BLaER1 (cell line): ENCODE measurements at regions not wholly inside any gene's neighbourhood (a gene's known extent, or its start where the extent isn't known, plus 50 kb on each side); places are given as distances from the start of the nearest gene placed in this dataset.

ENCODE experiments used
- H3K27ac ChIP-seq: shearing (Covaris generic); formaldehyde crosslinking; 2 replicates; pipeline ENCODE4 v1.8.1; 2022
- H3K27me3 ChIP-seq: shearing (Covaris generic); formaldehyde crosslinking; 2 replicates; pipeline ENCODE4 v1.8.1; 2022
- H3K36me3 ChIP-seq: shearing (Covaris generic); formaldehyde crosslinking; 2 replicates; pipeline ENCODE4 v1.8.1; 2022
- H3K4me1 ChIP-seq: shearing (Covaris generic); formaldehyde crosslinking; 2 replicates; pipeline ENCODE4 v1.8.1; 2022
- H3K4me2 ChIP-seq: shearing (Covaris generic); formaldehyde crosslinking; 2 replicates; pipeline ENCODE4 v1.8.1; 2022
- H3K4me3 ChIP-seq: shearing (Covaris generic); formaldehyde crosslinking; 2 replicates; pipeline ENCODE4 v1.8.1; 2022
- H3K9ac ChIP-seq: shearing (Covaris generic); formaldehyde crosslinking; 2 replicates; pipeline ENCODE4 v1.8.1; 2022
- H3K9me3 ChIP-seq: shearing (Covaris generic); formaldehyde crosslinking; 2 replicates; pipeline ENCODE4 v1.8.1; 2022
- H4K20me1 ChIP-seq: shearing (Covaris generic); formaldehyde crosslinking; 2 replicates; pipeline ENCODE4 v1.8.1; 2022
- Cebpa-rat ChIP-seq: shearing (Covaris generic); IDR thresholded peaks from 2 replicates; pipeline ENCODE4 v1.8.1; 2022

DNA sequence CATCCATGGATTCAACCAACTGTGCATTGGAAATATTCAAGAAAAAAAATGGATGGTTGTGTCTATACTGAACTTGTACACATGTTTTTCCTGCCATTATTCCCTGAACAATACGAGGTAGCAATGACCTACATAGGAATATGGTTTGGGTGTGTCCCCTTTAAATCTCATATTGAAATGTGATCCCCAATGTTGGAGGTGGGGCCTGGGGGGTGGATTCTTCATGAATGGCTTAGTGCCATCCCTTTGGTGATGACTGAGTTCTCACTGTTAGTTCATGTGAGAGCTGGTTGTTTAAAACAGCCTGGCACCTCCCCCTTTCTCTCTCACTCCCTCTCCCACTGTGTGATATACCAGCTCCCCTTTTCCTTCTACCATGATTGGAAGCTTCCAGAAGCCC, 139.8 kb upstream of the BACH2 start:
- TF ChIP-seq Cebpa-rat, result no peak
- no peak overlapping the region for H3K9ac ChIP-seq
- H3K4me2 ChIP-seq, result no peak overlapping the region

GRCh38 chr6:90435207-90435899, 138.7 kb upstream of the BACH2 start:
- no peak for TF ChIP-seq Cebpa-rat
- no peak overlapping the region for H3K27ac ChIP-seq

More for the DNA sequence above, 139.8 kb upstream of the BACH2 start:
- Histone ChIP-seq H3K36me3 (no peaks in the 10 kb centered on the region), H3K9me3 (peaks cover 16% of the 10 kb centered on the region), H4K20me1 (no peaks in the 10 kb centered on the region), H3K27ac (no peak overlapping the region), H3K4me3 (no peak overlapping the region), H3K27me3 (no peaks in the 10 kb centered on the region), H3K4me1 (no peaks in the 10 kb centered on the region)

DNA sequence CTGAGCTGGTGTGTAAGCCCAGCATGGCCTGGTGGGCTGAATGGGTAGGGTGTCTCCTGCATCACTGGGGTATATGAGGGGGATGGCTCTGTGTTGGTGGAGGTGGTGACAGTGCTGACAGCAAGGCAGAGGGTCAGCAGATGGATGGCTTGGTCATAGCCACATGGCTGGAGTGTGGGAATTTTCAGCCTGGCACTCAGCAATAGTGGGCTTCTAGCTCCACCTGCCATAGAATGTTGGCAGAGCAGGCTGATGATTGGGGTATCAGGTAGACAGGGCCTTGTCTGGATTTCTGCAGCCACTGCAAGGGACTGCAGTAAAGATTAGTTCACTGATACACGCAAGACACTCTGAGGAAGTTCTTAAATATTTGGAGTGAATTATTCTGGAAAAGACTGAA, 137.5 kb upstream of the BACH2 start:
- H3K4me3 ChIP-seq, result no peak overlapping the region
- TF ChIP-seq Cebpa-rat, result no peak
- H3K4me2 ChIP-seq, result no peak overlapping the region
- peaks cover 25% of the 10 kb centered on the region for H3K9me3 ChIP-seq
- H3K36me3 ChIP-seq, result no peaks in the 10 kb centered on the region
- no peaks in the 10 kb centered on the region for H3K27me3 ChIP-seq
- no peaks in the 10 kb centered on the region for H4K20me1 ChIP-seq
- no peak overlapping the region for H3K9ac ChIP-seq
- H3K4me1 ChIP-seq, result no peaks in the 10 kb centered on the region
- H3K27ac ChIP-seq, result no peak overlapping the region

More at GRCh38 chr6:90435207-90435899, 138.7 kb upstream of the BACH2 start:
- Histone ChIP-seq H3K4me2 (no peak overlapping the region), H3K4me3 (no peak overlapping the region), H3K36me3 (no peaks in the 10 kb centered on the region), H3K4me1 (no peaks in the 10 kb centered on the region), H3K27me3 (no peaks in the 10 kb centered on the region), H4K20me1 (no peaks in the 10 kb centered on the region), H3K9me3 (peaks cover 16% of the 10 kb centered on the region), H3K9ac (no peak overlapping the region)

DNA sequence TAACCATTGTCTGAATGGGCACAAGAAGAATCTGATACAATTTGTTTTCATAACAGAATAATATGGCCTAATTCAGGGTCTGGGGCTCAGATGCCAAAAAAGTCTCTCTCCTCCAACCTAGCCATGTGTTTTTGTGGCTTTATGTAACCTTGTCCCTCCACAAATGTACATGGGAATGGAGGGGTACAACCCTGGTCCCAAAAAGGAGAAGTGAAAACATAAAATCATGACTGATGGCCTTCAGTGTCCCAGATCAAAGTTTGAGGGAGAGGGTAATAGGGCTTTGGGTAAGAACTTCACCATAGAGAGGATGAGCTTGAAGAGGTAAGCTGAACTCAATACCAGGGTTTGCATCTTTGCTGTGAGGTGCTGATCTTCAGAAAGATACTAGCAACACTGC, 136.3 kb upstream of the BACH2 start:
- Histone ChIP-seq H3K4me2 (no peak overlapping the region), H3K9ac (no peak overlapping the region), H4K20me1 (no peaks in the 10 kb centered on the region), H3K4me1 (no peaks in the 10 kb centered on the region), H3K27ac (no peak overlapping the region), H3K36me3 (no peaks in the 10 kb centered on the region), H3K9me3 (peaks cover 25% of the 10 kb centered on the region), H3K4me3 (no peak overlapping the region), H3K27me3 (no peaks in the 10 kb centered on the region)
- TF ChIP-seq Cebpa-rat, result no peak

DNA sequence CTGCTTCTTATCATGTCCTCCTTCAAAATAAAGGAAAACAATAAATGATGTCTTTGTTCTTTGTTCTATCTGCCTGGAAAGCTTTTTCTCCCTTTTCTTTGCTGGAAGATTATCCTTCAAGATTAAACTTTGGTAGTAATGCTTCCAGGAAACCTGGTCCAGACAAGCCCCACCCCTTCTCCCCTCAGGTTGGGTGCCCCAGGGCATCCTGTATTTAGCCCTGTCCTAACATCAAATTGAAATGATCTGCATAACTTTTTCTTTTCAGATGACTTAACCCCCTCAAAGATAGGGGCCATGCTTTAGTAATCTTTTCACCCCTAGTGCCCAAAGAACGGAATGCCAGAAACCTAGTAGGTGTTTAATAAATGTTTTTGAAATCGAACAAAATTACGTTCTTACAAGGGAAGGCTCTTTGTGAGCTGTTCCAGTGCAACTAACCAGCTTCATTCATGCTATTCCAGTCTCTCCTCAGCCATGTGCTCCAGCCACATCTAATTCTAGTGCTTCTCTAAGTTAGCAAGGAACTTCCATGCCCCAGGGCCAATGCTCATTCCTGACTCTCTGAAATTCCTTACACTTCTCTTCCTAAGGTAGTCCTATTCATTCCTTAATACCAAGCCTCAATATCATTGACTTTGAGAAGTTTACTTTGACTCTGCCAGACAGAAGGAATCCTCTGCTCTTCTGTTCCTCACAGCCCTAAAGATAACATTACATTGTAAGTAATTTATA, 135.6 kb upstream of the BACH2 start:
- no peaks in the 10 kb centered on the region for H4K20me1 ChIP-seq
- H3K36me3 ChIP-seq, result no peaks in the 10 kb centered on the region
- no peak overlapping the region for H3K27ac ChIP-seq
- H3K27me3 ChIP-seq, result no peaks in the 10 kb centered on the region
- no peak overlapping the region for H3K9ac ChIP-seq
- no peak for TF ChIP-seq Cebpa-rat
- H3K9me3 ChIP-seq, result peaks cover 25% of the 10 kb centered on the region
- no peak overlapping the region for H3K4me3 ChIP-seq
- H3K4me2 ChIP-seq, result no peak overlapping the region
- H3K4me1 ChIP-seq, result no peaks in the 10 kb centered on the region

GRCh38 chr6:90431576-90431975, 134.9 kb upstream of the BACH2 start:
- Histone ChIP-seq H3K9me3 (peaks cover 25% of the 10 kb centered on the region), H3K4me1 (no peaks in the 10 kb centered on the region), H3K9ac (no peak overlapping the region), H3K27ac (no peak overlapping the region), H4K20me1 (no peaks in the 10 kb centered on the region), H3K4me3 (no peak overlapping the region), H3K36me3 (no peaks in the 10 kb centered on the region), H3K27me3 (no peaks in the 10 kb centered on the region), H3K4me2 (no peak overlapping the region)
- no peak for TF ChIP-seq Cebpa-rat

DNA sequence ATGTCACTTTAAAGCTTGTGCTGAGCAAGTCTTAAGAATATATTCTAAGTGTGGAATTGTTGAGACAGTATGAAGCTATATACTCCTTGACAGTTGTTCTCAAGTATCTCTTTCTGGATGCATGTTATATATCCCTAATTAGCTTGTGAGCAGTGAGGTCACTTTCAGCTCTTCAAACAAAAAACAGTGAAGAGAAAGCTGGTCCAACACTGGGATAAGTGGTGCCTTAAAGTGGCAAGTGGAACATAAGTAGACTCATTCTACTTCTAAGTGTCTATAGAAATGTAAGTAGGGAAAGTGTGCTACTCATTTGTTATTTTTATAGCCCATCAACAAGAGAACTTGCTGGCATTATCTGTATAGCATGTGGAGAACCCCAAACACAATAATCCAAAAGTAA, 133.1 kb upstream of the BACH2 start:
- Histone ChIP-seq H3K4me1 (no peaks in the 10 kb centered on the region), H3K27ac (no peak overlapping the region), H3K36me3 (no peaks in the 10 kb centered on the region), H3K4me3 (no peak overlapping the region), H3K9ac (no peak overlapping the region), H3K27me3 (no peaks in the 10 kb centered on the region), H4K20me1 (no peaks in the 10 kb centered on the region), H3K4me2 (no peak overlapping the region), H3K9me3 (peaks cover 25% of the 10 kb centered on the region)
- TF ChIP-seq Cebpa-rat, result no peak

GRCh38 chr6:90428514-90428913, 131.9 kb upstream of the BACH2 start:
- no peak overlapping the region for H3K27ac ChIP-seq
- no peaks in the 10 kb centered on the region for H3K36me3 ChIP-seq
- no peak for TF ChIP-seq Cebpa-rat
- H3K4me1 ChIP-seq, result no peaks in the 10 kb centered on the region
- no peak overlapping the region for H3K4me2 ChIP-seq
- peaks cover 16% of the 10 kb centered on the region for H3K9me3 ChIP-seq
- no peak overlapping the region for H3K4me3 ChIP-seq
- no peak overlapping the region for H3K9ac ChIP-seq
- no peaks in the 10 kb centered on the region for H3K27me3 ChIP-seq
- no peaks in the 10 kb centered on the region for H4K20me1 ChIP-seq

- H3K9ac ChIP-seq, result no peak overlapping the region
- H4K20me1 ChIP-seq, result no peaks in the 10 kb centered on the region
- H3K27ac ChIP-seq, result no peak overlapping the region
- no peak overlapping the region for H3K4me2 ChIP-seq
- peaks cover 8% of the 10 kb centered on the region; the same call in 1 of the 2 replicates for H3K4me1 ChIP-seq
- no peak overlapping the region for H3K4me3 ChIP-seq
- H3K36me3 ChIP-seq, result no peaks in the 10 kb centered on the region
- H3K27me3 ChIP-seq, result no peaks in the 10 kb centered on the region
- TF ChIP-seq Cebpa-rat, result no peak
- peaks cover 9% of the 10 kb centered on the region; the same call in 1 of the 2 replicates for H3K9me3 ChIP-seq
Measured at GRCh38 chr6:90425161-90425641, 128.6 kb upstream of the BACH2 start.

DNA sequence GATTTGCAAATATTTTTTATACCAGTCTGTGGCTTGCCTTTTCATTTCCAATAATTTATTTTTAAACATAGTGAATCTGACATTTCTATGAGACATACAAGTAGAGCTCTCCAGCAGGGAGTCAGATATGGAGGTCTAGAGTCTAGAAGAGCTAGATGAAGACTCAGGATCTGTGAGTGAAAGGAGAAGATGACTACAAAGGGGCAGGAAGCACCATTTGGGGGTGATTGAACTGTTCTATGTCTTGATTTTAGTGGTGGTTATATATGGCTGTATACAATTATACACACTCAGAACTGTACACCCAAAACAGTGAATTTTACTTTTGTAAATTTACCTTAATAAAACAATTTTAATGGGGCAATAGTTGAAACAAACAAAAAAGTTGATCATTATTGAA, 127.9 kb upstream of the BACH2 start:
- Histone ChIP-seq H4K20me1 (no peaks in the 10 kb centered on the region), H3K9ac (no peak overlapping the region), H3K4me2 (no peak overlapping the region), H3K27me3 (no peaks in the 10 kb centered on the region), H3K4me1 (peaks cover 8% of the 10 kb centered on the region; the same call in 1 of the 2 replicates), H3K36me3 (no peaks in the 10 kb centered on the region), H3K27ac (no peak overlapping the region), H3K4me3 (no peak overlapping the region), H3K9me3 (peaks cover 3% of the 10 kb centered on the region; the same call in 1 of the 2 replicates)
- no peak for TF ChIP-seq Cebpa-rat
